HG03558 (cell line): ENCODE measurements at regions not wholly inside any gene's neighbourhood (a gene's known extent, or its start where the extent isn't known, plus 50 kb on each side); places are given as distances from the start of the nearest gene placed in this dataset.

Experiments used
- ATAC-seq: cut with Tn5 transposase; IDR thresholded peaks from one replicate; pipeline ENCODE4 v1.9.1; 2021; ENCODE audit warnings: moderate number of reproducible peaks; ENCODE audit not compliant: unreplicated experiment; ENCODE audit errors: extremely low read depth

- no peak for ATAC-seq
These were observed 360.1 kb downstream of the TNS3 start for GRCh38 chr7:47221826-47222225.

GRCh38 chr7:47218378-47219176 lies 363.3 kb downstream of the TNS3 start:
- ATAC-seq = no peak

GRCh38 chr7:47217570-47218360 lies 364.1 kb downstream of the TNS3 start:
- ATAC-seq = no peak

GRCh38 chr7:47217086-47217485 lies 364.8 kb downstream of the TNS3 start:
- ATAC-seq = no peak

GRCh38 chr7:47216439-47216838 lies 365.5 kb downstream of the TNS3 start:
- no peak for ATAC-seq

- no peak for ATAC-seq
These were observed 366.3 kb downstream of the TNS3 start for GRCh38 chr7:47215640-47216039.

GRCh38 chr7:47215049-47215448 lies 366.9 kb downstream of the TNS3 start:
- ATAC-seq = no peak

- ATAC-seq = no peak
These were observed 368.6 kb downstream of the TNS3 start for GRCh38 chr7:47213276-47213675.

- ATAC-seq = no peak
These were observed 370.4 kb downstream of the TNS3 start for GRCh38 chr7:47211519-47211973.

GRCh38 chr7:47210281-47210854 lies 371.5 kb downstream of the TNS3 start:
- ATAC-seq = no peak

GRCh38 chr7:47207956-47208355 lies 374.0 kb downstream of the TNS3 start:
- no peak for ATAC-seq

GRCh38 chr7:47204709-47205108 lies 377.2 kb downstream of the TNS3 start:
- ATAC-seq = no peak

GRCh38 chr7:47202146-47202783 lies 379.6 kb downstream of the TNS3 start:
- ATAC-seq = no peak

GRCh38 chr7:47198159-47198558 lies 383.8 kb downstream of the TNS3 start:
- no peak for ATAC-seq

GRCh38 chr7:47197486-47197885 lies 384.4 kb downstream of the TNS3 start:
- no peak for ATAC-seq

GRCh38 chr7:47196737-47197136 lies 385.2 kb downstream of the TNS3 start:
- no peak for ATAC-seq

GRCh38 chr7:47196106-47196645 lies 385.7 kb downstream of the TNS3 start:
- no peak for ATAC-seq

GRCh38 chr7:47195641-47196040 lies 386.3 kb downstream of the TNS3 start:
- no peak for ATAC-seq

GRCh38 chr7:47194516-47195057 lies 387.3 kb downstream of the TNS3 start:
- no peak for ATAC-seq

- no peak for ATAC-seq
These were observed 388.9 kb downstream of the TNS3 start for GRCh38 chr7:47192978-47193377.
